ENCODE measurements at regions not wholly inside any gene's neighbourhood (a gene's known extent, or its start where the extent isn't known, plus 50 kb on each side); places are given as distances from the start of the nearest gene placed in this dataset.

GRCh38 chr5:125202353-125202752 is 455.9 kb upstream of the ZNF608 start:
- H3K4me1 ChIP-seq (ENCODE audit: insufficient read depth, low read length) = no peaks in the 10 kb centered on the region
- H2AFZ ChIP-seq (ENCODE audit: low read length) = no peak overlapping the region
- ChIA-PET POLR2A (no interaction called here), CTCF (ENCODE audit: low intra/inter-chr PET ratio, low total read pairs) (no interaction called here)
- WGBS (ENCODE audit: low lambda C conversion rate) = 0% methylated on average over 1 of the region's 1 CpG
- H3K4me3 ChIP-seq (replicated peaks in 1 of 3; ENCODE audit: insufficient read depth in 1 of 3, low read depth in 2 of 3, low read length in 3 of 3) = no peak overlapping the region
- ATAC-seq (no peak), DNase-seq (ENCODE audit: low spot score) (no peak), FAIRE-seq (no peak)
- BruUV-seq (replicated peaks) = no TSS peak
- H3K9me3 ChIP-seq (ENCODE audit: low read length) = no peaks in the 10 kb centered on the region
- in situ Hi-C loops (cut with HindIII; ENCODE audit: extremely low pct_ligation_motif_present, low pct_unique_long_range_greater_than_20kb) (no loop called here), intact Hi-C loops (cut with micrococcal nuclease; ENCODE audit: unreplicated experiment) (no loop called here)
- no peaks in the 10 kb centered on the region for H3K36me3 ChIP-seq (replicated peaks in 1 of 2; ENCODE audit: control insufficient read depth in 1 of 2, insufficient read depth in 2 of 2, low read length in 2 of 2)
- H3K27me3 ChIP-seq (ENCODE audit: control insufficient read depth in 1 of 2, insufficient read depth in 2 of 2, low read length in 2 of 2) = no peaks in the 10 kb centered on the region
- TF ChIP-seq FOXA1 (IDR thresholded peaks at IDR 0.05) = no peak
- TF ChIP-seq FOXA1 (CRISPR knock-in tag; IDR thresholded peaks at IDR 0.05) = no peak
- TF ChIP-seq XBP1 (CRISPR knock-in tag; IDR thresholded peaks at IDR 0.05) = no peak
- TF ChIP-seq CHD2 (IDR thresholded peaks at IDR 0.05; ENCODE audit: low read depth, low read length) = no peak
- TF ChIP-seq RFX5 (IDR thresholded peaks at IDR 0.05; ENCODE audit: low read depth, low read length) = no peak
- TF ChIP-seq ZNF547 (CRISPR knock-in tag; IDR thresholded peaks at IDR 0.05) = no peak
- TF ChIP-seq ISL2 (CRISPR knock-in tag; IDR thresholded peaks at IDR 0.05) = no peak
- TF ChIP-seq BCL6 (CRISPR knock-in tag; IDR thresholded peaks at IDR 0.05) = no peak
- no peak for TF ChIP-seq ZNF530 (CRISPR knock-in tag; IDR thresholded peaks at IDR 0.05; ENCODE audit: low read depth)
- TF ChIP-seq ZNF644 (CRISPR knock-in tag; IDR thresholded peaks at IDR 0.05; ENCODE audit: low read depth) = no peak
- TF ChIP-seq MYPOP (CRISPR knock-in tag; IDR thresholded peaks at IDR 0.05) = no peak
- TF ChIP-seq NR1H2 (CRISPR knock-in tag; IDR thresholded peaks at IDR 0.05; ENCODE audit: borderline replicate concordance, low read depth) = no peak
- TF ChIP-seq, protein P1, sequence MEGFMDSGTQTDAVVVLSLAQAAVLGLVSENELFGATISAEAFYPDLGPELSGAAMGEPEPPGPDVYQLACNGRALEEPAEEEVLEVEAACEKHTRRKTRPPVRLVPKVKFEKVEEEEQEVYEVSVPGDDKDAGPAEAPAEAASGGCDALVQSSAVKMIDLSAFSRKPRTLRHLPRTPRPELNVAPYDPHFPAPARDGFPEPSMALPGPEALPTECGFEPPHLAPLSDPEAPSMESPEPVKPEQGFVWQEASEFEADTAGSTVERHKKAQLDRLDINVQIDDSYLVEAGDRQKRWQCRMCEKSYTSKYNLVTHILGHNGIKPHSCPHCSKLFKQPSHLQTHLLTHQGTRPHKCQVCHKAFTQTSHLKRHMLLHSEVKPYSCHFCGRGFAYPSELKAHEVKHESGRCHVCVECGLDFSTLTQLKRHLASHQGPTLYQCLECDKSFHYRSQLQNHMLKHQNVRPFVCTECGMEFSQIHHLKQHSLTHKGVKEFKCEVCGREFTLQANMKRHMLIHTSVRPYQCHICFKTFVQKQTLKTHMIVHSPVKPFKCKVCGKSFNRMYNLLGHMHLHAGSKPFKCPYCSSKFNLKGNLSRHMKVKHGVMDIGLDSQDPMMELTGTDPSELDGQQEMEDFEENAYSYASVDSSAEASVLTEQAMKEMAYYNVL (CRISPR knock-in tag; IDR thresholded peaks at IDR 0.05; ENCODE audit: borderline replicate concordance) = no peak
- TF ChIP-seq NKX3-1 (CRISPR knock-in tag; IDR thresholded peaks at IDR 0.05) = no peak
- no peak overlapping the region for H3K4me2 ChIP-seq (ENCODE audit: low read depth, low read length)
- no peak overlapping the region for H3K9ac ChIP-seq (ENCODE audit: insufficient read depth, low read depth, low read length)
- H3K27ac ChIP-seq (ENCODE audit: extremely low read length, insufficient read depth, low read length) = no peak overlapping the region
- no peaks in the 10 kb centered on the region for H4K20me1 ChIP-seq (ENCODE audit: insufficient read depth, low read length)
- no peaks in the 10 kb centered on the region for H3K79me2 ChIP-seq (ENCODE audit: insufficient read depth, low read length)

Data from HepG2 (cell line).